T follicular helper cell (primary cell): ENCODE measurements at regions not wholly inside any gene's neighbourhood (a gene's known extent, or its start where the extent isn't known, plus 50 kb on each side); places are given as distances from the start of the nearest gene placed in this dataset.
"Not testable (repeated sequence)": the region's sequence is repeated elsewhere in the genome, so short reads cannot be mapped to it uniquely, and the experiment has no call there.

Experiments
- DNase-seq: peaks from one replicate; pipeline ENCODE4 v3.0.0-alpha.2; 2020; ENCODE audit warnings: low read depth

- DNase-seq = not testable (repeated sequence)
Measured at GRCh38 chr9:63812822-63813221, 1472.2 kb downstream of the FOXD4L5 start.

DNA sequence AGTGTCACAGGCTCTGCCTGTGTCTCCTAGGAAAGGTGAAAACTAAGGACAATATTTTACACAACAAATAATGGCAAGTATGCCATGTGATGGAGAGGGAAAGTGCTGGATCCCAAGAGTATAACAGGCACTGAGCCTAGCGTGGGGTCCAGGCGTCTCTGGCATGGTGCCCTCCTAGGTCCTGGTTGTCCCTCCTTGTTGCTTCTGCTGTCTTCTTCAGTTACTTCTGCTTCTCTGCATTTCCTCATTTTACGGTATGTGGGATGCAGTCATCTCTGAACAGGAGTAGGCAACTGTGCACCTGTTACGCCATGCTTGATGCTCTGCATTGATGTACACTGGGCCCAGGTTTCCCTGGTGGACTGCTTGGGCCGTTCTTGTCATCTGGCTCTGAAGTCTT, 1480.8 kb downstream of the FOXD4L5 start:
- DNase-seq = not testable (repeated sequence)

- not testable (repeated sequence) for DNase-seq
Measured at GRCh38 chr9:63794081-63794685, 1490.8 kb downstream of the FOXD4L5 start.

DNA sequence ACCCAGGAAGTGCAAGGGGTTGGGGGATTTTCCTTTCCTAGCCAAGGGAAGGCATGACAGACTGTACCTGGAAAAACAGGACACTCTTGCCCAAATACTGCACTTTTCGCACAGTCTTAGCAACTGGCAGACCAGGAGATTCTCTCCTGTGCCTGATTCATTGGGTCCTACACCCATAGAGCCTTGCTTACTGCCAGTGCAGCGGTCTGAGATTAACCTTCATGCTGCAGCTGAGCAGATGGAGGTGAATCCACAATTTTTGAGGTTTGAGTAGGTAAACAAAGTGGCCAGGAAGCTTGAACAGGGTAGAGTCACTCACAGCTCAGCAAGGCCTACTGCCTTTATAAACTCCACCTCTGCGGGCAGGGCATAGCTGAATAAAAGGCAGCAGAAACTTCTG, 1497.6 kb downstream of the FOXD4L5 start:
- DNase-seq = not testable (repeated sequence)

DNA sequence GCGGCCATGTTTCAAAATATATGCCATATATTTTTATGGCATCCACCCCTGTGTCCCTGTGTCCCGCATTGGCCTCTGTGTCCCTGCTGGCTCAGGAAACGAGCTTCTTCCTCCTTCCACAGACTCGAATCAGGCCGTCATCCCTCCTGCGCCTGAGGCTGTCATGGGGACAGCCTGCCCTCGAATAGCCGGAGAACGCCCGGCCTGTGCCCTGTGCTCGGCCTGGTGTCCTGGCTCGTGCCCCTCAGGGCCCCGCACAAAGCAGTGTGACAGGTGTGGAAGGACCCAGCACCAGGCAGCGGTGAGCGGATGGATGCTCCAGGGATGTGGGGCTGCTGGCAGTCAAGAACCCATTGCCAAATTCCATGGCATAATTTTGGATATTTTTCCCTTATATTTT, 1500.0 kb downstream of the FOXD4L5 start:
- not testable (repeated sequence) for DNase-seq

DNA sequence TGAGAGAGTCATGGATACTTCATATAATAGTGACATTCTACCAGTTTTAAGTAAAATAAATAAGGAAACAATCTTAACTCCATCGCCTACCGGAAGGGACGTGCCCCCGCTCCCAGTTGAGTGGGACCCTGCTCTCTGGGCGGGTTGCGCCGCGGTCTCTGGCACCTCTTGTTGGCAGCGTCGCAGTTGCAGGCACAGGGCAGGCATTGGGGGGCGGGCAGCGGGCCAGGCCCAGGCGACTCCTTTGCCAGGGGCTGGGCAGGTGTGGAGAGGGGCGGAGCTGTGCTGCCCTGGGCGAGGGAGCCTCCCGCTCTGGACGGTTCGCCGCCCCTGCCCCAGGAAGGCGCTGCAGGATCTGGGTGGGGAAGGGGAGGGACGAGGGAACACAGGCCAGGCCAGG, 1500.6 kb downstream of the FOXD4L5 start:
- DNase-seq = not testable (repeated sequence)

- DNase-seq = not testable (repeated sequence)
Measured at GRCh38 chr9:63781817-63782439, 1503.1 kb downstream of the FOXD4L5 start.

DNA sequence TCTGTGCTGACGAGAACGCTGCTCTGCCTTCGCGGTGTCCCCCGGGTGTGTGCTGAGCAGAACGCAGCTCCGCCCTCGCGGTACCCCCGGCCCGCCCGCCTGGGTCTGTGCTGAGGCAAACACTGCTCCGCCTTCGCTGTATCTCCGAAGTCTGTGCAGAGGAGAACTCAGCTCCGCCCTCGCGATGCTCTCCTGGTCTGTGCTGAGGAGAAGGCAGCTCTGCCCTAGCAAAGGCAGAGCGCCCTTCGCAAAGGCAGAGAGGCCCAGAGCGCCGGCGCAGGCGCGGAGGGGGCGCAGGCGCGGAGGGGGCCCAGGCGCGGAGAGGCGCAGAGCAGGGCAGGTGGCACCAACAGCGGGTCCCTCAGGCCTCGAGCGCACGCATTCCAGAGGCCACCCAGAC, 1503.6 kb downstream of the FOXD4L5 start:
- DNase-seq = not testable (repeated sequence)

DNA sequence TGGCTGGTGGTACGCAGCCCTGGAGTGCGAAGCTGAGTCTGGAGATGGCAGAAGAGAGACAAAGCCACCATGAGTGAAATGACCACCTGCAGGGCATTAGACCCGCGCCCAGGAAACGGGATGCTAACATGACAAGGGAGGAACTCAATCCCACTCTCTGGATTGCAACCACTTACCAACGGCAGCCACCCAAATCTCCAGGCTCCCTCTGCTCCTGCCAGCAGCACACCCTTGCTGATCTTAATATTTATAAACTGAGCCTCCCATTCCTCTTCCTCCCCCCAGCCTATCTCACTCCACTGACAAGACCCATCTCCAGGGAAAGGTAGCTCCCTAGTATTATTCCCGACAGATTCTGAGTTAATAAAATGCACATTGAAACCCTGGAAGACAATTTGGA, 1508.8 kb downstream of the FOXD4L5 start:
- DNase-seq = not testable (repeated sequence)

DNA sequence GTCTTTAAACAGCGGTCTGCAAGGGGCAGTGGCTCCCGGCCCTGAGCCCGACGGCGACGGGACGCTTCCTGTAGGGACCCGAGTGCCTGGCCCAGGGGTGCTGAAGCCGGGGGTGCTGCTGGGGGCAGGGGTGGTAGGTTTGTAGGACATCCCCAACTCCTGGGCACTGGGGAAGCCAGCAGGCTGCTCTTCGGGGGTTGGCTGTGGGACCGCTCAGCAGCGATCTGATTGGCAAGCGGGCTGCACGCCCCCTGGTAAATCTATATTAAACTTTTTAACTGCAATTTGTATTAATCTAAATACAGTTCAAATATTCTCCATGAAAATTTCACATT, 1510.0 kb downstream of the FOXD4L5 start:
- DNase-seq = not testable (repeated sequence)

GRCh38 chr9:63774369-63775091, 1510.5 kb downstream of the FOXD4L5 start:
- DNase-seq = not testable (repeated sequence)

GRCh38 chr9:63762230-63762629, 1522.8 kb downstream of the FOXD4L5 start:
- DNase-seq = not testable (repeated sequence)

- DNase-seq = not testable (repeated sequence)
Measured at GRCh38 chr9:63729021-63729420, 1556.0 kb downstream of the FOXD4L5 start.

DNA sequence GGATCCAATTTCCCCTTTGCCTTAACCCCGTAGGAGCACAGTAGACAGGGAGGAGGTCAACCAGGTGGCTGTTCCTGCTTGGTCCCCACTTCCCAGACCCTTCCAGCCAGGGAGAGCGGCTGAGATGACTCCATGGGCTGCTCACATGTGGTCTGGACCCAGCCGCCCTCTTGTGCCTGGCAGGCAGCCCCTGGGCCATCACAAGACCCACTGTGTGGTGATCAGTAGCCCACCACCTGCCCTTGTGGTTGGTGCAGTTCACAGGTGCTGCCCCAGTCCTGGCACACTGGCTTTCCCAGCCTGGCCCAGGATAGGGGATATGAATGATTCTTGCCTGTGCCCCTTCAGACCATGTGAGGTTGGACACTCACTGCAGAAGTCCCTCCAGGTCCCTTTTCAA, 1556.7 kb downstream of the FOXD4L5 start:
- no peak for DNase-seq

DNA sequence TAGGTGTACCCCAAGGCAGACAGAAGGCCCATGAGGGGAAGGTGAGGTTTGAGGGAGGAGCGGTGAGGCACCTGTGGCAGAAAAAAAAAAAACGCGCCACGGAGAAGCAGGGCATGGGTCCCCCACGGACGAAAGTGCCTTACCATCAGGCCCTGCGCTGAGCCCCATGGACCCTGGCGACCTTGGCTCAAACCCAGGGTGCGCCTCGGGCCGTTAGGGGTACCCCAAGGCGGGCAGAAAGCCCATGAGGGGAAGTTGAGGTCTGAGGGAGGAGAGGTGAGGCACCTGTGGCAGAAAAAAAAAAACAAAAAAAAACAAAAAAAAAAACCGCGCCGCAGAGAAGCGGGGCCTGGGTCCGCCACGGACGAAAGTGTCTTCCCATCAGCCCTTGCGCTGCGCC, 1576.7 kb downstream of the FOXD4L5 start:
- not testable (repeated sequence) for DNase-seq

DNA sequence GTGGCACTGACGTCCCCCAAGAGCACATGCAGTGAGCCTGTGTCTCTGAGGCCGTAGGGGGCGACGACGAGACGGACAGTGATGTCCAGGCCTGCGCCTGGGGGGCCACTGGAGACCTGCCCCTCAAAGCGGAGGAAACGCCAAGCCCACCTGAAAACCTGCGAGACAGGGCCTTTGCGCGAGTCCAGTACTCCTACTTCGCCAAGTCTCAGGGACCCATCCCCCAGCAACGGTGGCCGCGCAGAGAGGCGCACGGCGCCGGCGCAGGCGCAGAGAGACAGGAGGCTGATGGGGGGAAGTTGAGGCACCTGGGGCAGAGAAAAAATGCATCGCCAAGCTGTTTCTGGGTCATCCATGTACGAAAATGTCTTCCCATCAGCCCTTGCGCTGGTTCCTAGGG, 1580.6 kb downstream of the FOXD4L5 start:
- not testable (repeated sequence) for DNase-seq

GRCh38 chr9:63703670-63704069, 1581.3 kb downstream of the FOXD4L5 start:
- not testable (repeated sequence) for DNase-seq

- DNase-seq = not testable (repeated sequence)
Measured at GRCh38 chr9:63703138-63703665, 1581.8 kb downstream of the FOXD4L5 start.
